CD4-positive, alpha-beta T cell treated with Interleukin-12 subunit alpha and Interleukin-12 subunit beta, for 1 hour (primary cell): ENCODE measurements at regions not wholly inside any gene's neighbourhood (a gene's known extent, or its start where the extent isn't known, plus 50 kb on each side); places are given as distances from the start of the nearest gene placed in this dataset.

ENCODE experiments used
- DNase-seq: peaks from one replicate; pipeline ENCODE4 v3.0.0-alpha.2; 2020

DNA sequence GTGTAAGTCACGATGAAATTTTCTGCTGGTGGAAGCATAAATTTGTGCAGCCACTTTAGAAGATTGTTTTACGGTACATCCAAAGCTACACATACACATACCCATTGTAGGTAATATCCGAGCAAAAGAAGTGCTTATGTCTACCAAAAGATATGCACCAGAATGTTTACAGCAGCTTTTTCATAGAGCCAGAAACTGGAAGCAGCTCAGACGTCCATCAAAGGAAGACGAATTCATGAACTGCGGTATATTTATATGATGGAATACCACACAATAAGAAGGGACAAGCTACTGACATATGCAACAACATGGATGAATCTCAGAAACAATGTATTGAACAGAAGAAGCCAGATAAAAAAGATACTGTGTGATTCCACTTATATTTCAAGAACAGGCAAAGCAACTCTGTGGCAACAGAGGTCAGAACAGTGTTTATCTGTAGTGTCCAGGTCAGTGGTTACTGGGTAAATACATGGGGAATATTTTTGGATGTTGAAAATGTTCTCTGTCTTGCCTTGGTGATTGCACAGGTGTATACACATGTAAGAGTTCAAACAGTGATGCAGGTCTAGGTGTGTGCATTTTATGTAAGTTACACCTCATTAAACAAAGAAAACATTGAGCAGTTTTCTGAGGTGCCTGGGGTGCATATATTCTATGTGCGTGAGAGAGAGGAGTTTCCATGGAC is 51.9 kb upstream of the EXOC2 start:
- no peak for DNase-seq

DNA sequence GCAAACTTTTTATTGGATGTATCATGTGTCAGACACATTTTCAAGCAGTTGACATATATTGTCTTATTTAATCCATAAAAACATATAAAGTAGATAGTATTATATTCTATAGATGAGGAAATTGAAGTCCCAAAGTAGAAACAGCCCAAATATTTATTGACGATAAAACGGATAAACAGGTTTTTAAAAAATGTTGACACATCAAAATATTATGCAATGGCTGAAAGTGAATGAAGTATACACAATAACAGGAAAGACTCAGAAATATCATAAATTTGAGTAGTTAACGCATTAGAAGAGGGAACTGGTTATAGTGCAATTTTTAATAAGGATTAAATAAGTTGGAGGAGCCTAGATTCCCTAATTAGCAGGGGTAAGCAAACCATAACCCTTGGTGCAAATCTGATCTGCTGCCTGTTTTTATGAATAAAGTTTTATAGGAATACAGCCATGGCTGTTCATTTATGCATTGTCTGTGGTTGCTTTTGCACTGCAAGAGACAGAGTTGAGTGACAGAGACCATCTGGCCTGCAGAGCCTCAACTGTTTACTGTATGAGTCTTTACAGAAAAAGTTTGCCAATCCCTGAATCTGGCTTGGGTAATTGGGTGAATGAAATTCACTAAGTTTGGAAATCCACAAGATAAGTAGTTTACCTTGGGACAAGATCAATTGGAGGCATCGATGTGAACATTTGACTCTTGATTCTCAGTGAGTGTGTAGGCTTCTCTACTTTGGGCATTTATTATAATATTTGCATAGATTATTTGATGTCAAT is 50.6 kb upstream of the EXOC2 start:
- no peak for DNase-seq
